H1 (cell line): ENCODE measurements at regions not wholly inside any gene's neighbourhood (a gene's known extent, or its start where the extent isn't known, plus 50 kb on each side); places are given as distances from the start of the nearest gene placed in this dataset.

Source experiments
- CTCF ChIA-PET: fragments of 300-600 bp; sonication (Branson Sonifier 250); formaldehyde crosslinking; loops from one replicate; lab custom pipeline; 2021; ENCODE audit not compliant: partially characterized antibody; lab: Charles Lee
- POLR2A ChIA-PET: fragments of 300-600 bp; sonication (Branson Sonifier 250); formaldehyde crosslinking; loops from one replicate; lab custom pipeline; 2021; ENCODE audit warnings: inconsistent platforms; ENCODE audit not compliant: partially characterized antibody; lab: Charles Lee
- DNase-seq, 2 experiments: peaks; one replicate each; pipeline versions ENCODE4 v3.0.0 to v3.0.0-alpha.2; 2010 to 2022; ENCODE audit warnings: low spot score in 2 of 2, low read depth in 1 of 2, mixed read lengths in 1 of 2
- FAIRE-seq: peaks from 2 replicates; lab custom pipeline; 2011; peaks lifted over from hg19 to GRCh38; lab: Jason Lieb, UNC
- H2AFZ ChIP-seq: 2 replicates; pipeline ENCODE4 v1.8.1; 2012; ENCODE audit warnings: low read length, inconsistent platforms
- H2AK5ac ChIP-seq: 2 replicates; pipeline ENCODE4 v1.6.1; 2013; ENCODE audit warnings: low read depth, low read length
- H2BK120ac ChIP-seq: replicated peaks from 2 replicates; pipeline ENCODE3; 2013; ENCODE audit warnings: low read depth, low read length, inconsistent platforms
- H2BK12ac ChIP-seq: 2 replicates; pipeline ENCODE4 v1.6.1; 2013; ENCODE audit warnings: low read depth, low read length
- H2BK15ac ChIP-seq: 2 replicates; pipeline ENCODE4 v1.6.1; 2013; ENCODE audit warnings: low read length
- H2BK20ac ChIP-seq: 2 replicates; pipeline ENCODE4 v1.6.1; 2013; ENCODE audit warnings: low read length
- H2BK5ac ChIP-seq: 2 replicates; pipeline ENCODE4 v1.6.1; 2013; ENCODE audit warnings: low read depth, low read length
- H3K14ac ChIP-seq: 2 replicates; pipeline ENCODE4 v1.6.1; 2013; ENCODE audit warnings: inconsistent platforms; ENCODE audit not compliant: insufficient read length
- H3K18ac ChIP-seq: 2 replicates; pipeline ENCODE4 v1.6.1; 2013; ENCODE audit warnings: low read length; ENCODE audit errors: extremely low read depth
- H3K23ac ChIP-seq: 2 replicates; pipeline ENCODE4 v1.6.1; 2013; ENCODE audit warnings: inconsistent platforms; ENCODE audit not compliant: insufficient read length
- H3K23me2 ChIP-seq: 2 replicates; pipeline ENCODE4 v1.6.1; 2013; ENCODE audit warnings: low read depth, low read length
- H3K27ac ChIP-seq: 2 replicates; pipeline ENCODE4 v1.6.1; 2011; ENCODE audit warnings: low read depth, low read length, inconsistent platforms
- H3K27me3 ChIP-seq, 4 experiments: replicated peaks in 1 of 4; 1 replicate in 1 of 4; 2 replicates in 3 of 4; pipeline versions ENCODE4 v1.6.1 to v1.8.1; 2011 to 2013; ENCODE audit warnings: low read length in 3 of 4, mild to moderate bottlenecking in 3 of 4, inconsistent platforms in 2 of 4, mixed read lengths in 2 of 4, moderate library complexity in 1 of 4; ENCODE audit not compliant: control insufficient read depth in 3 of 4, insufficient read depth in 3 of 4; ENCODE audit errors: extremely low read depth in 1 of 4
- H3K36me3 ChIP-seq, 4 experiments: 2 replicates each; pipeline versions ENCODE4 v1.6.1 to v1.8.1; 2011 to 2013; ENCODE audit warnings: mild to moderate bottlenecking in 4 of 4, low read length in 3 of 4, moderate library complexity in 2 of 4, control low read depth in 1 of 4, inconsistent platforms in 1 of 4; ENCODE audit not compliant: insufficient read depth in 4 of 4, control insufficient read depth in 2 of 4
- H3K4ac ChIP-seq: replicated peaks from 2 replicates; pipeline ENCODE3; 2013; ENCODE audit warnings: low read length, low read depth, mixed read lengths, inconsistent platforms; ENCODE audit not compliant: insufficient read length
- H3K4me1 ChIP-seq, 4 experiments: replicated peaks in 1 of 4; 1 replicate in 1 of 4; 2 replicates in 3 of 4; pipeline versions ENCODE4 v1.6.1 to v1.8.1; 2011 to 2013; ENCODE audit warnings: low read length in 3 of 4, inconsistent platforms in 2 of 4, mixed read lengths in 1 of 4; ENCODE audit not compliant: insufficient read depth in 4 of 4, control insufficient read depth in 3 of 4
- H3K4me2 ChIP-seq, 2 experiments: 2 replicates each; pipeline versions ENCODE4 v1.6.1 to v1.8.1; 2011 to 2013; ENCODE audit warnings: low read depth in 2 of 2, low read length in 2 of 2, control low read depth in 1 of 2, inconsistent platforms in 1 of 2, mild to moderate bottlenecking in 1 of 2; ENCODE audit not compliant: insufficient read depth in 1 of 2
- H3K4me3 ChIP-seq, 4 experiments: fragments of 200-600, 300-600 bp in 1 of 4; sonication (generic), shearing (Covaris generic), sonication (Bioruptor Twin) in 1 of 4; 2 replicates each; pipeline versions ENCODE4 v1.5.1 to v1.8.1; 2011 to 2016; ENCODE audit warnings: low read length in 4 of 4, low read depth in 3 of 4, control low read depth in 2 of 4, inconsistent platforms in 2 of 4, mild to moderate bottlenecking in 2 of 4, mixed read lengths in 1 of 4, moderate library complexity in 1 of 4; ENCODE audit not compliant: insufficient read depth in 2 of 4; ENCODE audit errors: extremely low read depth in 1 of 4
- H3K56ac ChIP-seq: replicated peaks from 2 replicates; pipeline ENCODE3; 2013; ENCODE audit warnings: low read depth, mild to moderate bottlenecking, mixed read lengths, low read length, inconsistent platforms; ENCODE audit not compliant: insufficient read length
- H3K79me1 ChIP-seq: 2 replicates; pipeline ENCODE4 v1.6.1; 2013; ENCODE audit warnings: low read depth, low read length, control low read depth
- H3K79me2 ChIP-seq, 2 experiments: 2 replicates each; pipeline versions ENCODE4 v1.6.1 to v1.8.1; 2012 to 2013; ENCODE audit warnings: low read length in 2 of 2, mild to moderate bottlenecking in 2 of 2, inconsistent platforms in 1 of 2; ENCODE audit not compliant: insufficient read depth in 2 of 2, control insufficient read depth in 1 of 2
- H3K9ac ChIP-seq, 4 experiments: replicated peaks in 1 of 4; 1 replicate in 1 of 4; 2 replicates in 3 of 4; pipeline versions ENCODE4 v1.6.1 to v1.8.1; 2011 to 2013; ENCODE audit warnings: low read depth in 3 of 4, low read length in 3 of 4, control low read depth in 2 of 4, mild to moderate bottlenecking in 2 of 4, moderate library complexity in 2 of 4, inconsistent platforms in 1 of 4; ENCODE audit errors: extremely low read depth in 1 of 4
- H3K9me3 ChIP-seq, 2 experiments: 2 replicates each; pipeline versions ENCODE4 v1.6.1 to v1.8.1; 2012 to 2013; ENCODE audit warnings: mild to moderate bottlenecking in 2 of 2, moderate library complexity in 2 of 2, control low read depth in 1 of 2, inconsistent platforms in 1 of 2, low read depth in 1 of 2, low read length in 1 of 2, mixed read lengths in 1 of 2; ENCODE audit not compliant: insufficient read depth in 2 of 2
- H4K20me1 ChIP-seq, 2 experiments: replicated peaks in 1 of 2; 2 replicates each; pipeline versions ENCODE3 to v1.8.1; 2011 to 2013; ENCODE audit warnings: inconsistent platforms in 2 of 2, low read length in 2 of 2, mild to moderate bottlenecking in 1 of 2; ENCODE audit not compliant: insufficient read depth in 2 of 2, control insufficient read depth in 1 of 2
- H4K5ac ChIP-seq: 2 replicates; pipeline ENCODE4 v1.6.1; 2013; ENCODE audit warnings: low read length, low read depth, mixed read lengths, inconsistent platforms; ENCODE audit not compliant: insufficient read length
- H4K8ac ChIP-seq: 2 replicates; pipeline ENCODE4 v1.8.0; 2013; ENCODE audit warnings: mild to moderate bottlenecking, moderate library complexity, low read length, inconsistent platforms; ENCODE audit not compliant: insufficient read depth; ENCODE audit errors: extremely low read depth
- H4K91ac ChIP-seq: replicated peaks from 2 replicates; pipeline ENCODE3; 2013; ENCODE audit warnings: low read length, mixed read lengths, inconsistent platforms; ENCODE audit not compliant: insufficient read length
- CREB1 ChIP-seq: IDR thresholded peaks from 2 replicates; pipeline ENCODE4 v1.6.1; 2012; ENCODE audit warnings: inconsistent platforms
- EP300 ChIP-seq, 2 experiments: IDR thresholded peaks; 1 replicate in 1 of 2; 2 replicates in 1 of 2; pipeline ENCODE4 v1.6.1; 2011 to 2012; ENCODE audit warnings: low read depth in 2 of 2, low read length in 2 of 2, mild to moderate bottlenecking in 2 of 2, borderline replicate concordance in 1 of 2, inconsistent platforms in 1 of 2, moderate library complexity in 1 of 2
- GABPA ChIP-seq: IDR thresholded peaks from 2 replicates; pipeline ENCODE4 v1.6.1; 2011; ENCODE audit warnings: mild to moderate bottlenecking, low read length, moderate library complexity, borderline replicate concordance; ENCODE audit not compliant: insufficient read depth
- GTF2F1 ChIP-seq: IDR thresholded peaks from 2 replicates; pipeline ENCODE4 v1.6.1; 2012; ENCODE audit warnings: low read depth, low read length, improper control_type of control experiment, borderline replicate concordance
- JUND ChIP-seq: IDR thresholded peaks from 2 replicates; pipeline ENCODE4 v1.6.1; 2011; ENCODE audit warnings: mild to moderate bottlenecking, improper control_type of control experiment, low read length
- KDM4A ChIP-seq: IDR thresholded peaks from one replicate; pipeline ENCODE4 v1.7.1; 2012; ENCODE audit warnings: low read depth, mild to moderate bottlenecking, moderate library complexity, low read length, inconsistent platforms; ENCODE audit not compliant: severe bottlenecking
- KDM5A ChIP-seq: fragments of 200-600 bp; IDR thresholded peaks from 2 replicates; pipeline ENCODE4 v1.7.1; 2012; ENCODE audit warnings: mild to moderate bottlenecking, low read length, inconsistent platforms, mixed read lengths
- RBBP5 ChIP-seq: IDR thresholded peaks from 2 replicates; pipeline ENCODE4 v1.7.1; 2012; ENCODE audit warnings: low read depth, mild to moderate bottlenecking, inconsistent platforms, low read length, moderate library complexity, borderline replicate concordance
- RXRA ChIP-seq: IDR thresholded peaks from 2 replicates; pipeline ENCODE4 v1.6.1; 2011; ENCODE audit warnings: low read depth, mild to moderate bottlenecking, low read length, moderate library complexity; ENCODE audit not compliant: insufficient read depth
- SIN3A ChIP-seq, 2 experiments: IDR thresholded peaks in 1 of 2; conservative IDR thresholded peaks in 1 of 2; 2 replicates each; pipeline ENCODE4 v1.6.1; 2011 to 2012; ENCODE audit warnings: low read length in 2 of 2, improper control_type of control experiment in 1 of 2, low read depth in 1 of 2, mild to moderate bottlenecking in 1 of 2
- SRF ChIP-seq: IDR thresholded peaks from 2 replicates; pipeline ENCODE4 v1.6.1; 2011; ENCODE audit warnings: mild to moderate bottlenecking, low read depth, low read length, moderate library complexity
- TEAD4 ChIP-seq: IDR thresholded peaks from 2 replicates; pipeline ENCODE4 v1.6.1; 2012; ENCODE audit warnings: low read depth, low read length, inconsistent platforms, mixed read lengths
- USF2 ChIP-seq: IDR thresholded peaks from 2 replicates; pipeline ENCODE4 v1.6.1; 2011; ENCODE audit warnings: low read length, improper control_type of control experiment

DNA sequence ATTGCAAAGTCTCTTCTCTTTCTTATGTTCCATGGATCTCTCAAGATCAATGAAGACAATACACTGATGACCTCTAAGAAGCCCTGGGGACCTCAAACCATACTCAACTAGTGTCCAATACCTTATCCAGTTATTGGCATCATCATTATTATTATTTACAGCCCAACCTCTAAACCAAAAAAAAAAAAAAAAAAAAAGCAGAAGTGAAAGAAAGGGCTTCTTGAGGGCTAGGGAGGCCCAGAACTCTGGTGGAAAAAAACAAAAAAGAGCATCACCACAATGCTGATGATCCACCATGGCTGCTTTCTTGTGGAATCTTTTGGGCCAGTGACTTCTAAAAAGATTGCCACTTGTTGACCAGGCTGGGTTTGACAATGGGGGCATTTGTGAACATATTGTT, 324.9 kb downstream of the LPIN1 start:
- Histone ChIP-seq H2AFZ (no peak overlapping the region), H3K79me2 (no peaks in the 10 kb centered on the region), H3K9ac (no peak overlapping the region), H4K91ac (no peak overlapping the region), H3K4me2 (no peak overlapping the region), H2BK15ac (no peak overlapping the region), H4K5ac (no peak overlapping the region), H3K4ac (no peak overlapping the region), H3K27ac (no peak overlapping the region), H2BK120ac (no peak overlapping the region), H3K4me3 (no peak overlapping the region), H3K27me3 (no peaks in the 10 kb centered on the region), H2BK5ac (no peak overlapping the region), H3K4me1 (no peaks in the 10 kb centered on the region), H3K23me2 (no peaks in the 10 kb centered on the region), H3K9me3 (no peaks in the 10 kb centered on the region), H2BK20ac (no peak overlapping the region), H3K18ac (no peak overlapping the region), H4K20me1 (no peaks in the 10 kb centered on the region), H3K36me3 (no peaks in the 10 kb centered on the region), H2BK12ac (no peak overlapping the region), H4K8ac (no peak overlapping the region), H2AK5ac (no peak overlapping the region), H3K23ac (no peak overlapping the region), H3K79me1 (no peaks in the 10 kb centered on the region), H3K56ac (no peak overlapping the region), H3K14ac (no peak overlapping the region)
- FAIRE-seq = no peak
- no peak for DNase-seq
- POLR2A ChIA-PET = no interaction called here
- CTCF ChIA-PET = no interaction called here
- TF ChIP-seq RBBP5 (no peak), KDM4A (no peak), GTF2F1 (no peak), SIN3A (conservative IDR thresholded peaks at IDR 0.05 in 1 of 2, IDR thresholded peaks at IDR 0.05 in 1 of 2; ENCODE audit: low read depth in 1 of 2, low read length in 2 of 2) (no peak), TEAD4 (no peak), KDM5A (no peak), USF2 (no peak), SRF (no peak), GABPA (no peak), RXRA (no peak), JUND (no peak), EP300 (IDR thresholded peaks at IDR 0.05; ENCODE audit: borderline replicate concordance in 1 of 2, low read depth in 2 of 2, low read length in 2 of 2) (no peak), CREB1 (no peak)
